GM21737 (cell line): ENCODE measurements at regions not wholly inside any gene's neighbourhood (a gene's known extent, or its start where the extent isn't known, plus 50 kb on each side); places are given as distances from the start of the nearest gene placed in this dataset.
"Not testable (repeated sequence)": the region's sequence is repeated elsewhere in the genome, so short reads cannot be mapped to it uniquely, and the experiment has no call there.

Source experiments
- ATAC-seq: cut with Tn5 transposase; IDR thresholded peaks from one replicate; pipeline ENCODE4 v1.9.1; 2021; ENCODE audit warnings: mild to moderate bottlenecking, moderate library complexity; ENCODE audit not compliant: unreplicated experiment

GRCh38 chr12:100083308-100083707 lies 59.4 kb downstream of the BLTP3B start:
- ATAC-seq: no peak

GRCh38 chr12:100078777-100079176 lies 63.9 kb downstream of the BLTP3B start:
- not testable (repeated sequence) for ATAC-seq

DNA sequence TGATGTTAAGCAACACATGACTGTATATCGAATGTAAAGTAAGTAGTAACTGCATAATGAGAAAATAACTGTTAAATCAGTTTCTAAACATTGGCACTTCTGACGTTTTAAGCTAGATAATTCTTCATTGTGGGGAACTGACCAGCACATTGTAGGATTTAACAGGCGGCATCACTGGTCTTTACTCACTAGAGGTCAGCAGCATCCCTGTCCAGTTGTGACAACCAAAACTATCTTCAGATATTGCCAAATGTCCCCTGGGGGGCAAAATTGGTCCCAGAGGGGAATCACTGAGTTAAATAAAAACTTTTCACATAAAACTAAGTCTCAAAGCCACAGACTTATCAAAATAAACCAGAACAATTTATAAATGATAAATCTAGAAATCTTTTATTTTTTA lies 65.3 kb downstream of the BLTP3B start:
- ATAC-seq: no peak

GRCh38 chr12:100075598-100075997 lies 67.1 kb downstream of the BLTP3B start:
- no peak for ATAC-seq

GRCh38 chr12:100069795-100070194 lies 72.9 kb downstream of the BLTP3B start:
- ATAC-seq: no peak

DNA sequence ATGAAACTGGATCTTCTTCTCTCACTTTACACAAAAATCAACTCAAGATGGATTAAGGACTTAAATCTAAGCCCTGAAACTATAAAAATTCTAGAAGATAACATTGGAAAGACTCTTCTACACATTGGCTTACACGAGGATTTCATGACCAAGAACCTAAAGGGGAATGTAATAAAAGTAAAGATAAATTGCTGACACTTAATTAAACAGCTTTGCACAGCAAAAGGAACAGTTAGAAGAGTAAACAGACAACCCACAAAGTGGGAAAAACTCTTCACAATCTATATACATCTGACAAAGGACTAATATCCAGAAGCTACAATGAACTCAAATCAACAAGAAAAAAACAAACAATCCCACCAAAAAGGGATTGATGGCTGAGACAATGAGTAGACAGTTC lies 74.4 kb downstream of the BLTP3B start:
- no peak for ATAC-seq

- no peak for ATAC-seq
Observed at GRCh38 chr12:100061814-100062213, 77.1 kb upstream of the ANKS1B start.

- ATAC-seq: peak; percentile 72
Observed at GRCh38 chr12:100058482-100059029, 73.8 kb upstream of the ANKS1B start.

DNA sequence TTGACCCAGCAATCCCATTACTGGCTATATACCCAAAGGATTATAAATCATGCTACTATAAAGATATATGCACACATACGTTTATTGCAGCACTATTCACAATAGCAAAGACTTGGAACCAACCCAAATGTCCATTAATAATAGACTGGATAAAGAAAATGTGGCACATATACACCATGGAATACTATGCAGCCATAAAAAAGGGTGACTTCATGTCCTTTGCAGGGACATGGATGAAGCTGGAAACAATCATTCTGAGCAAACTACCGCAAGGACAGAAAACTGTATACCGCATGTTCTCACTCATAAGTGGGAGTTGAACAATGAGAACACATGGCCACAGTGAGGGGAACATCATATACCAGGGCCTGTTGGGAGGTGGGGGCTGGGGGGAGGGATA lies 61.5 kb upstream of the ANKS1B start:
- ATAC-seq: not testable (repeated sequence)

DNA sequence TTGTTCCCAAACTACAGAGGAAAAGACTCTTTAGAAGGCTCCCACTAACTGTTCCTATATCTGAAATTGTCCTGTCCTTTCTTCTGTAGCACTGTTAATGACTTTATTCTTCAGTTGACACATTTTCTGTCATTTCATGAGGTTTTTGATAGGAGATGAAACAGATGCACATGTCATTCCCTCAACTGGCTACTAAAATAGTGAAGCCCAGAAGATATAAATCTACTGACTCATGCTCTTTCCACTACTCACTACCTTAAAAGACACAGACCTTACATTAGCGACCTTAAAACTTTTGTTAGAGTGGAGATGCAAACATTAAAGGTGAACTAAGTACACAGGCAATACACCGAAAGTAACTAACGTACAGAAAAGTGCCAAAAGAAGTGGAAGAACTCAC lies 59.5 kb upstream of the ANKS1B start:
- no peak for ATAC-seq

- no peak for ATAC-seq
Observed at GRCh38 chr12:100043631-100044030, 58.9 kb upstream of the ANKS1B start.
